ENCODE measurements at regions not wholly inside any gene's neighbourhood (a gene's known extent, or its start where the extent isn't known, plus 50 kb on each side); places are given as distances from the start of the nearest gene placed in this dataset.

- no peak overlapping the region for H3K27ac Mint-ChIP-seq (ENCODE audit: unreplicated experiment)
- no peak overlapping the region for H3K4me3 Mint-ChIP-seq (ENCODE audit: unreplicated experiment)
- peaks cover 2% of the 10 kb centered on the region for H3K27me3 Mint-ChIP-seq (ENCODE audit: unreplicated experiment)
- peaks cover 5% of the 10 kb centered on the region for H3K4me1 Mint-ChIP-seq (ENCODE audit: low read depth, unreplicated experiment)
- no peak for TF ChIP-seq CTCF (IDR thresholded peaks at IDR 0.05; ENCODE audit: partially characterized antibody, unreplicated experiment)
- H3K36me3 Mint-ChIP-seq (ENCODE audit: unreplicated experiment) = peaks cover 13% of the 10 kb centered on the region
- no peaks in the 10 kb centered on the region for H3K9me3 Mint-ChIP-seq (ENCODE audit: unreplicated experiment)
- no peak for DNase-seq
These were observed 170.9 kb downstream of the FGF1 start for GRCh38 chr5:142515036-142515435.

GRCh38 chr5:142514196-142514595 is 171.7 kb downstream of the FGF1 start:
- Mint-ChIP-seq H3K36me3 (ENCODE audit: unreplicated experiment) (peaks cover 13% of the 10 kb centered on the region), H3K9me3 (ENCODE audit: unreplicated experiment) (no peaks in the 10 kb centered on the region)
- no peak for TF ChIP-seq CTCF (IDR thresholded peaks at IDR 0.05; ENCODE audit: partially characterized antibody, unreplicated experiment)

GRCh38 chr5:142512043-142513042 is 173.5 kb downstream of the FGF1 start:
- peaks cover 13% of the 10 kb centered on the region for H3K36me3 Mint-ChIP-seq (ENCODE audit: unreplicated experiment)
- H3K27me3 Mint-ChIP-seq (ENCODE audit: unreplicated experiment) = peaks cover 2% of the 10 kb centered on the region
- no peak for TF ChIP-seq CTCF (IDR thresholded peaks at IDR 0.05; ENCODE audit: partially characterized antibody, unreplicated experiment)
- no peak for DNase-seq
- no peak overlapping the region for H3K4me3 Mint-ChIP-seq (ENCODE audit: unreplicated experiment)
- peaks cover 24% of the 10 kb centered on the region for H3K4me1 Mint-ChIP-seq (ENCODE audit: low read depth, unreplicated experiment)
- H3K9me3 Mint-ChIP-seq (ENCODE audit: unreplicated experiment) = peaks cover 2% of the 10 kb centered on the region
- H3K27ac Mint-ChIP-seq (ENCODE audit: unreplicated experiment) = peak overlapping the region; percentile 23

More at GRCh38 chr5:142514196-142514595, 171.7 kb downstream of the FGF1 start:
- Mint-ChIP-seq H3K4me3 (ENCODE audit: unreplicated experiment) (no peak overlapping the region), H3K4me1 (ENCODE audit: low read depth, unreplicated experiment) (peaks cover 8% of the 10 kb centered on the region), H3K27me3 (ENCODE audit: unreplicated experiment) (peaks cover 2% of the 10 kb centered on the region), H3K27ac (ENCODE audit: unreplicated experiment) (no peak overlapping the region)
- no peak for DNase-seq

- peaks cover 2% of the 10 kb centered on the region for H3K9me3 Mint-ChIP-seq (ENCODE audit: unreplicated experiment)
- H3K27me3 Mint-ChIP-seq (ENCODE audit: unreplicated experiment) = peaks cover 2% of the 10 kb centered on the region
- H3K4me3 Mint-ChIP-seq (ENCODE audit: unreplicated experiment) = no peak overlapping the region
- DNase-seq = no peak
- peaks cover 28% of the 10 kb centered on the region for H3K4me1 Mint-ChIP-seq (ENCODE audit: low read depth, unreplicated experiment)
- H3K36me3 Mint-ChIP-seq (ENCODE audit: unreplicated experiment) = peaks cover 8% of the 10 kb centered on the region
- TF ChIP-seq CTCF (IDR thresholded peaks at IDR 0.05; ENCODE audit: partially characterized antibody, unreplicated experiment) = no peak
- no peak overlapping the region for H3K27ac Mint-ChIP-seq (ENCODE audit: unreplicated experiment)
These were observed 174.5 kb downstream of the FGF1 start for GRCh38 chr5:142511358-142511757.

- H3K4me1 Mint-ChIP-seq (ENCODE audit: low read depth, unreplicated experiment) = peaks cover 28% of the 10 kb centered on the region
These were observed 176.9 kb downstream of the FGF1 start for GRCh38 chr5:142509026-142509425.

More at GRCh38 chr5:142509026-142509425, 176.9 kb downstream of the FGF1 start:
- no peak for DNase-seq
- Mint-ChIP-seq H3K4me3 (ENCODE audit: unreplicated experiment) (peak overlapping the region; percentile 16), H3K36me3 (ENCODE audit: unreplicated experiment) (peaks cover 4% of the 10 kb centered on the region), H3K27ac (ENCODE audit: unreplicated experiment) (peak overlapping the region; percentile 79), H3K27me3 (ENCODE audit: unreplicated experiment) (peaks cover 5% of the 10 kb centered on the region), H3K9me3 (ENCODE audit: unreplicated experiment) (peaks cover 2% of the 10 kb centered on the region)
- TF ChIP-seq CTCF (IDR thresholded peaks at IDR 0.05; ENCODE audit: partially characterized antibody, unreplicated experiment) = no peak
